HG02973 (cell line): ENCODE measurements at regions not wholly inside any gene's neighbourhood (a gene's known extent, or its start where the extent isn't known, plus 50 kb on each side); places are given as distances from the start of the nearest gene placed in this dataset.

Experiments used
- ATAC-seq: cut with Tn5 transposase; IDR thresholded peaks from one replicate; pipeline ENCODE4 v1.9.1; 2021; ENCODE audit warnings: moderate library complexity; ENCODE audit not compliant: unreplicated experiment

DNA sequence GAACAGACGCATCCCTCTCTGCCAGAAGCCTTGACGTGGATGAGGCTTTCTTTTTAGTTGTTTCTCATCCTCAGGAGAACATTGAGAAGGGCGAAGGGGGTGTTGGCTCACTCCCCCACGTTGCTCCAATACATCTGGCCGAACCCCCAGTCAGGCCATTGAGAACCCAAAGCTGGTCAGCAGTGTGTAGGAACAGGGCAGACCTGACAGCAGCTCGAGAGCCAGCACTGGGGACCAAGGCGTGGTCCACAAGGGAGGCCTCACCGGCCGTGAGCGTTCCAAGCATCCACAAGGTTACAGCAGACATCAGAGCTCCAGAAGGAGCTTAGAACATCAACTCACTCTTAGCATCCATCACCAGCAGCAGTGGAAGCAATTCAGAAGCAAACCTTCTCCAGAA, 387.9 kb upstream of the ARID1B start:
- no peak for ATAC-seq

DNA sequence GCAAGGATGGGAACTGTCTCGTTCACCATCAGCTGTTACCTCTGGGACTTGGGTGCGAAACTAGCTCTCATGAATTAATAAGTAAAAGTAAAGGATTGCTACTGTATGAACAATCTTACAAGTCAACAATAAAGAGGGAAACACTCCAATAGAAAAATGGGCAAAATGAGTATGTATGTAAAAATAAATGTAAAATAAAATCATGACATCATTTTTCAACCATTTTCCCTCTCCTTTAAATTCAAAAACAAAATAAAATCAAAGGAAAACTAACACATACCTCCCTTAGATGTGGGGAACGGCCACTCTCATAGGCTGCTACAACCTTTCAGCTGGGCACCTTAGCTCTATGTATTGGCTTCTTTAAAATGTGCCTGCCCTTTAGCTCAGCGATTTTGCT, 389.7 kb upstream of the ARID1B start:
- no peak for ATAC-seq

DNA sequence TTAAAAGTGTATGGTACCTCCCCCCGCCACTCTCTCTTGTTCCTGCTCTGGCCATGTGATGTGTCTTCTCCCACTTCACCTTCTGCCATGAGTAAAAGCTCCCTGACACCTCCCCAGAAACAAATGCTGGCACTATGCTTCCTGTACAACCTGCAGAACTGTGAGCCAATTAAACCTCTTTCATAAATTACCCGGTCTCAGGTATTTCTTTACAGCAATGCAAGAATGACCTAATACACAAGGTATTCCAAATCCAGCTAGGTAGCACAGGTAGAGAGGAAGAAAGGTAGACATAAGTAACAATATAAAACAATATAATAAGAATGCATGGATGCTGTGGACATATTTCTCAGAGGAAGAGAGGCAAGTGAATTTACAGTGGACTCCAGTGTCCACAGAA, 394.1 kb upstream of the ARID1B start:
- no peak for ATAC-seq

DNA sequence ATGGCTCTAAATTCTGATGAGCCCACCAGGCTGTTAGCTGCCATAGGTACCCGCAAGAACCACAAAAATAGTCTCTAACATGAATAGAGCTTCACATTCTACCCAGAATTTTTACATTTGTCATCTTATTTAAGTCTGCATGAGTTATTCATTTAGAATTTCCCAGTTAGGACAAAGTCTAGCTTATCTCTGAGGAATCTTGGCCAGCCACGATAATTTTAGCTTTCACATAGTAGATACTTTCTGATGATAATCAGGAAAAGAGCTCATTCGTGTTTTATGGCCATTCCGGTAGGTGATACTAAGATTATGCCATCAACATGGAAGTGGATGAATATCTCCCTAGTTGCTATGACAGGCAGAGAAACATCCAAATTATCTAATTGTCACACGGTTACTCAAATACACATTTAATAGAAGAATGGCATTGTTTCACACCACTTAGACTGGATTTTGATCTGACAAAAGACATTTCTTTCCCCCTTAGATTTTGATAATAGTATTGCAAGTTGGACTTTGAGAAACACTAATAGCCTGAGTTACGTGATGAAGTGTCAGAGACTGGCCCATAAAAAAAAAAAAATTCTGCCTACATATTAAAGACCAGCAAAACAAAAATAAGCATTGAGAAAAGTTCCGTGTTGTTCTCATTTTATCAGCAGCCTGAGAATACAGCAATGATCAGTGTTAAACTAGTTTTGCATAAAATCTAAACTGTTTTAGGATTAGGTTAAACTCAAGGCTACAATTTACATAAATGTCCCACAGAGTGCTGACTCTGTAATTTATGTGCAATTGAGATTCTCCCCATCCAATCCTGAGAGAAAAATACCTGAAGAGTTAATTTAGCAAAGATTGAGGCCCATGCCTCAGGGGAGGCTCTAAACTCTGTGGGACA, 397.5 kb upstream of the ARID1B start:
- no peak for ATAC-seq

DNA sequence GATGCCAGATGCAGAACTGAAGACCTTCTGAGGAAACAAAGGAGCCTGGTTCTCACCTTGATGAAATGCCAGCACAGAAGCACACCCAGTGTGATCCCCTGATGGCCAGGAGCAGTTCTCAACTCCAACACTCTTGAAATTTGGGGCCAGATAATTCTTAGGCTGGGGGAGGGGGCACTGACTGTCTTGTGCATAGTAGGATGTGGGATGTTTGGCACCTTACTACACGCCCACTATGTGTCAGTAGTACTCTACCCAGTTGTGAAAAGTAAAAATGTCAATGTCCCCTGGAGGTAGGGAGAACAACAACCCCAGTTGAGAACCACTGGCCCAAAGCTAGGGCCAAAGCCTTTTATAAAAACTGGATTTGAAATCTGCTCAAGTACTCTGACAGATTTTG, 398.3 kb upstream of the ARID1B start:
- ATAC-seq = no peak

DNA sequence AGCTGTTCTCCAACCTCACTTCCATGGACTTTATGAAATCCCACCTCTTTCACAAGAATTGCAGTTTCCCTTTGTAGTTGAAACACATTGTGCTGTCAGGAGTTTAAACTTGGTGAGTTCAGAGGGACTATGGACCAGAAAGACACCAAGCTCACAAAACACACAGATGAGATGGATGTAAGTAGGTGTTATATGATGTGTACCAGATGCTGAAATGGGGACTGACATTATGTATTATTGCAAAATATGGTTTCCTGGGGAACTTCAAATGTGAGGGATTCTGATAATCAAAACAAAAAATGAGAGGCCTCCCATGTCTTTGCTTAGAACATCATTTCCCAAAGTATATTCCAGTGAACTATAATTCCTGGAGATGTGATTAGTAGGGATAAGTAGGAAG, 401.1 kb upstream of the ARID1B start:
- no peak for ATAC-seq

DNA sequence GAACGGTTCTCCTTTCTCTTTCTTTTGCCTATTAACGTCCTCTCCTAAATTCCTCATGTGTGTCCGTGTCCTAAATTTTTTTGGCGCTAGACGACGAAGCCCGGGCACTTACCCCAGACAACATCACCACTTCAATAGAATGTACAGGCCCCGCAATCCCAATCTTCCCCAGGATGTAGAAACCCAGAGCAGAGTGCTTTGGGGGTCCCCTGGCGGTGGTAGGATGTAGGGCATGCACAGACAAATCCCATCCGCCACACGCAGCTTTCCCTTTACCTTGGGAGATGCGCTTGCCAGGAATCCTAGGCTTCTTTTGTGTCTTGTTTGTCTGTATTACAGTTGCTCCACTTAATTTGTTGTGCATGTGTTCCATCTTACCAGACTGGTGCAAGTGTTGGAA, 417.3 kb upstream of the ARID1B start:
- ATAC-seq = no peak

DNA sequence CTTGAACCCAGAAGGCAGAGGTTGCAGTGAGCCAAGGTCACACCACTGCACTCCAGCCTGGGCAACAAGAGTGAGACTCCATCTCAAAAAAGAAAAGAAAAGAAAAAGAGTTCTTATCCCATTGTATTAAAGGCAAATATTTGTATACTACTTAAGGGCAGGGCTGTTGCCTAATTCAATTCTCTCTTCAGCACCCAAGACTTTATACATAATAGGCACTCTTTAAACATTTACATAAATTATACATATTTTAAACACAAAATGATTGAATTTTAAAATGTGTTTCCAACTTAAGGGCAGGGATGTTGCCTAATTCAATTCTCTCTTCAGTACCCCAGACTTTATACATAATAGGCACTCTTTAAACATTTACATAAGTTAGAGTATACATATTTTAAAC, 424.3 kb upstream of the ARID1B start:
- ATAC-seq = no peak

DNA sequence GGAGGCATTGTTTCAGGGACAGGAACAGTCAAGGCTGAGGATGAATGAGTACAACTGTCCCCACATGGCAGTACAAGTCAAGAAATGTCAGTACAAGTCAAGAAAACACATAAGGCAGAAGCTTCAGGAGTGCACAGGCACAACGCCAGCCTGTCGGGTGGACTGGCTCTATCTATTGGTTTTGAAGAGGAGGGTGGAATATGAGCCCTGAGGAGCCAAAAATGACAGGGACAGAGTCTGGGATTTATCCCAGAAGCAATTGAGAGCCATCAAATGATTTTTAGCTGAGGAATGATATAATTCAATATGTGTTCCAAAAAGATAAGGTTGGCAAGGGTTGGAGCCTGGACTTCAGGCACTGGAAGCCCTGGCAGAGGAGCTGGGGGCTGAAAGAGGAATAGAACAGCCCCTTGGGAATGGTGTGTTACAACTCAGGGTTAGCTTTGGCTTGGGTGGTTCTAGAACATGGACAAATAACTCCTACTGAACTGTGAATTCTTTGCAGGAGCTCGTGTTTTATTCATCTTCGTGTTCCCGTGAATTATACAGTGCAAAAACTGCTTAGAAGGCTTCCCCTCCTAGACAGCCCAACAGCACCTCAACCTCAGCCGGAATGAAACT, 425.7 kb upstream of the ARID1B start:
- no peak for ATAC-seq

DNA sequence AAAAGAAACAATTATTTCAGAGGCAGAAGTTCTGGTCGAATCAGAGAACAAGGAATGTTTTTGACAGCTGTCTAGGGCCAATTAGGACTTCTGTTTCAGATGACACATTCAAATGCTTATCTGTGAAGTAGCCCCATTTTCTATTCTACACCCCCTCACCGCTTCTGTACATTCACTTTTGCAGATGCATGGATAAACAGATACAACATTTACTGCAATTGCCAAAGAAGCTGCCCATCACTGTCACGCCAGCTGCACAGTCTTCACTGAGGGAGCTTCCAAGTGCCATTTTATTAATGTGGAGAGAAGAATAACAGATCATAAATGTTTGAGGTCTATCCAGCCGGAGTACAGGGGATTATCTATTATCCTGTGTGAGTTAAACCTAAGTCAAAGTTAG, 426.8 kb upstream of the ARID1B start:
- no peak for ATAC-seq

DNA sequence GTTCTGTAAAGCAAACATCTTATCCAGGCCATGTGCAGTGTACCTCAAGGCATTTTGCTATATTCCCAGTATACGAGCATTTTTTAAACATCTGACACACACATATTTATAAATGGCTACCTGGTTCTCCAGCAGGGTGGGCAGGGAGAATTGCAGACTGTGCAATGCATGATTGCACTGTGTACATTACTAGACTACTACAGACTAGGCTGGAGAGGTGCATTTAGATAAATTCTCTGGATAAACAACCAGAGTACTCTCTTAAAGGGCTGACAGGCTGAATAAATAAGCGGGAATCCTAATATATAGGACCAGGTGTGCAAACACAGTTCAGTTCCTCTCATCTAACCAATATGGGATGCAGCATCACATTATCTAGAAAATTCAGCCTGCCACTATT, 428.3 kb upstream of the ARID1B start:
- no peak for ATAC-seq

DNA sequence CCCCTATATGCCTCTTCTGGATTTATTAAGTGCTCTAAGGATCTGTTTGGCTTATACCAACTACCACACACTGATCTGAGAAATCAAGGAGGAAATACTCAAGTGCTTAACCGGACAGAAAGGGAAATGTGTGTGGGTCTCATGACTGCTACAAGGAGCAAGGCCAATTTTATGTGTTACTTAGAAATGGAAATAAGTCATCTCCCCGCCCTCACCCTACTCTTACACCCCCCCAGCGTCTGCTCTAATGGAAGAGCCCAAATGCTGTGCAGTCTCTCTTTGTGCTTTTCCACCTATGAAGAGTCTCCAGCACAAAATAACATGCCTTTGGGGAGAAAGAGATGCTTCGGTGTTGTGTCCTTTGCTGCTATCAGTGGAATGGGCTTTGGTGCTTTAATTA, 428.8 kb upstream of the ARID1B start:
- no peak for ATAC-seq

DNA sequence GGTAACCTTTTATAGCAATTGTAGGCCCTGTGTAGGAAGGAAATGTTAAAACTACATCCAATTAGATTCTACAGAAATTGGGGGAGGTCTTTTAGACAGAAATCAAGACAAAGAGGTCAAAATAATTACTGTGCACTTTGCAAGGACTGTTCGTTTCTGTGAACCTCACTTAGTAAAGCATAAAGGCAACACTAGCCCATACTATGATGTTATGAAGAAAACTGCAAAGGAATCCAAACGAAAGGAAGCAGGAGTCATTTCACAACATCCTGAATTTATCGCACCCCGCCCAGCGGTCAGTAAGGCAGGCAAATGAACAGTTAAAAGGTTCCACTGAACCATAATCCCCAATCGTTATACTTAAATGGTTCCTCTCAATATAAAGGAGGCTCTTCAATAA, 429.5 kb upstream of the ARID1B start:
- ATAC-seq = no peak

DNA sequence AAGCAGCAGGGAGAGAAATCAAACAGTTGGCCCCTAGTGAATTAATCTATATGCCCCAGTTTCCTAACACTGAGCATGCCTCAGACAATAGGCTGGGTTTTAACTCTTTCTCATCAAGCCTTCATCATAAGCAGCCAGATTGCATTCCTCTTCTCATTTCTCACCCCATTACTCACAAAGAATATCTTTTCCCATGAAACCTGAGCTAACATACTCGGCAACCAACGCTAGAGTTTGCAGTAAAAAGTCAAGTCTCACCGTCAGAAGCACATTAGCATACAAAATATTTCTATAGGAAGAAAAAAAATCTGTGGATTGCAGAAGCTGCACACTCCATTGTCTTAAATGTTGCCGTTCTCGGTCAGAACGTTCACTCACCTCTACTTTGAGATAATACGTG, 429.9 kb upstream of the ARID1B start:
- ATAC-seq = no peak

DNA sequence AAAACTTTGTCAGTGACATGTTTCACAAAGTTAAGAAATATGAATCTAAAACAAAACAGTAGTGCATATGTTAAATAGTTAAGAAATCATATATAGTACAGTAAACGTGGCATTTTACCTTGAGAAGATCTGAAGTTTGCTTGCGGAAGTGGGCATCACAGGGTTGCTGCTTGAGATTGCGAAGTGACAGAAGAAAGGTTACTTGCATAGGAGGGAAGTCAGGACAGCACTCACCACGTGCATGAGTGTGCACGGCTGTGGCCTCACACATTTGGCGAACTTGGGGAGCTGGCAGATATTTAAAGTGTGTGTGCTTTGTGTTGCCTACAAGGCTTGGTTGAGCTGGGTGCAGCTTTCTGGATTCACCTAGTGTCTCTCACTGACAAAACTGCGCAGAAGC, 431.5 kb upstream of the ARID1B start:
- no peak for ATAC-seq

DNA sequence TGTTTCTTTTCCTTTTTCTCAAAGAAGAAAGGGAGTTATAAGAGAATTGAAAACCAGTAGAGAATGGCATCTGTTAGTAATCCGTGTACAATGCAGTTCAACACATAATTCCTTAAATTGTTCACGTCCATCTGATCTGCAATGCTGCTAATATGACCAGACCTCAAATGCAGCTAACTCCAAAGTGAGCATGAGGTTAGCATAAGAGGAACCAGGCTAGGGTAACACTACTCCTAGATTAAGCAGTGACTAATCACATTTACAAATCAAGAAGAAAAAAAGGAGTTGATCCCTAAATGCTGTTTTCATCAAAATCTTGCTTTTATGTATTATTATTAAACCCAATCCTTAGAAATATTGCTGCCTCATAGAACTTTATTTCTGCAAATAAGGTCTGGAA, 432.7 kb upstream of the ARID1B start:
- no peak for ATAC-seq

DNA sequence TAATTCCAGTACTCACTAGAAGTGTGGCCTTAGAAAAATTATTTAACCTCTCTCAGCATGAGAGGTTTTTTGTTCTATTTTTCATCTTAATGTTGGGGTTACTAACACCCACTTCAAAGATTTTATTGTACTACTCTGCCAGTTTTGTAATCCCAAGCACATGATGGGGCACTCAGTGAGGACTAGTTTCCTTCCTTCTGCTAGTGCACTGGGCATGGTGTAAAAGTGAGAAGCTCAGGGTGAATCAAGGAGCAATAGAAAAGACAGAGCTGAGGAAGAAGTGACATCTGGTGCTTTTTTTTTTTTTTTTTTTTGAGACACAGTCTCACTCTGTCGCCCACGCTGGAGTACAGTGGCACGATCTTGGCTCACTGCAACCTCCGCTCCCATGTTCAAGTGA, 439.4 kb upstream of the ARID1B start:
- no peak for ATAC-seq

DNA sequence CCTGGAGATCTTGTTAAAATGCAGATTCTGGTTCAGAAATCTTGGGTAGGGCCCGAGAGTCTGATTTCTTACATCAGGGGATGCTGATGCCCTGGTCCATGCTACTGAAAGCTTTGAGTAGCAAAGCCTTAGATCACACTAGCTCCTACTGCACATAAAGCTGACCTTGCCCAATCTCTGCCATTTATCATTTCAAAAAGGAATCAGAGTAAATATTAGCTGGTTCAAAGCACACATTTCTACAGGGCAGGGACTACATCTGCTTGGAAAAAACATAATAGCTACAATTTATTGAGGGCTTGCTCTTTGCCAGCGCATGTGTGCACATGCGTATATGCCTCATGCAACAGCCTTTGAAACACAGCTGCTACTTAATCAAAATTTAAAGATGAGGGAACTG, 440.4 kb upstream of the ARID1B start:
- ATAC-seq = no peak

DNA sequence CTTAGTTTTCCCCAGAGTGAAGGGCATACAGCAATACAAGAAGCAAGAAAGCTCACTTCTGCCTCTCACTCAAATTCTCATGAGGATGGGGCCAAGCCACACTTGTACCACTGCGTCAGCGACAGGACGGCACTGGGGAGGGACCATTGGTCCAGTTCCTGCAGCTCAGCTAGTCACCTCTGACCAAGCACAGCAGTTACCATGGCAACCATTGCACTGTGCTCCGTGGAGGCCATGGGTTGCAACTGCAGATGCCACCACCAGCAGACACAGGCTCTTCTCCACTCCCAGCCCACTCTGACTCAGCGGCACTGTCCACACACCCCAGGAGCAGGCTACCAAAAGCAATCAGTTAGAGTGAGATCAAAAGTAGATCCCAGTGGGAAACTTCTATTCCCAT, 441.1 kb upstream of the ARID1B start:
- no peak for ATAC-seq

DNA sequence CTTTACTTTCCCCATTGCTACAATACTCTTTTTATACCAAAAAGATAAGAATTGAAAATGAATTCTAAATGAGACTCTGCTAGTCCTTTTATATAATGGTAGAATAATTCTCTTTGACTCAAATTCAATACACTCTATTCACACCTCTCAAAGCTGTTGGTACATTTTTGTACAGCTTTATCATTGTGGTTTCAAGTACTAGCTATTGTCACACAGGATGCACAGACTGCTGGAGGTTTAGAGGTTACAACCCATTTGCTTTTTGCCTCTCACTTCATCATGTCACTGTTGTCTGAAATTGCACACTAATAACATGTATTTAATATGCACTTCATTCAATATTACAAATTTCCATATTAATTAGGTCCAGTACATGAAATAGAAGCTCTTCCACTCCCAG, 442.2 kb upstream of the ARID1B start:
- ATAC-seq = no peak

DNA sequence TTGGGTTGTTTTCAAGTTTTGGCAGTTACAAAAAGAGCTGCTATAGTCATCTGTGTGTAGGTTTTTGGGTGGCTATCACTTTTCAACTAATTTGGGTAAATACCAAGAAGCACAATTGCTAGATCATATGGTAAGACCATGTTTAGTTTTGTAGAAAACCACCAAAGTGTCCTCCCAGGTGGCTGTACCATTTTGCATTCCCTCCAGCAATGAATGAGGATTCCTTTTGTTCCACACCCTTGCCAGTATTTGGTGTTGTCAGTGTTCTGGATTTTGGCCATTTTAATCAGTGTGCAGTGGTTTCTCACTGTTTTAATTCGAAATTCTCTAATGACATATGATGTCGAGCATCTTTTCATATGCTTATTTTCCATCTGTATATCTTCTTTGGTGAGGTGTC, 457.5 kb upstream of the ARID1B start:
- ATAC-seq = no peak

DNA sequence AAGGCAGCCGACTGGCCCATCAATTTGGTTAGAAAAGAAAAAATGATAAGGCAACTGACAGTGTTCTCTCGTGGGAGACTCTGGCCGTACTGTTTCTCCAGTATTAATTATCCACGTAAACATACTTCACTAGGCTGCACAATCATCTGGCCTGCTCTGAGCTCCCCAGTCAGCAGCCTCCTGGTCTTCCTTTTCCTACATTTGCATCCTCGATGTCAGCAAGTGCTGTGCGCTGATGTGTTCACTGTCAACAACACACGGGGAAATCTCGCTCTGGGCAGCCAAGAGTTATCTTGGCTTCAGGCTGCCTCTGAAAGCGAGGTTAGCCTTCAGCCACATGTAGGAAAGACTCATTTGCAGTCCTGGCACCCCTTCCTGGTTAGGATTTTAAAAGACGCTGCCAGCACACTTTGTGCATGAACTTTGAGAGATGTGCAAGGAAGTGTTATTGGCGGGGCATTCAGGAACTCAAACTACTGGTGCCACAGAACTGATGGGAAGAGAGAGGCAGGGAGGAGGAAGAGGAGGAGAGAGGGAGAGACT, 460.5 kb upstream of the ARID1B start:
- ATAC-seq = no peak
